ENCODE measurements at regions not wholly inside any gene's neighbourhood (a gene's known extent, or its start where the extent isn't known, plus 50 kb on each side); places are given as distances from the start of the nearest gene placed in this dataset.
"Not testable (repeated sequence)": the region's sequence is repeated elsewhere in the genome, so short reads cannot be mapped to it uniquely, and the experiment has no call there.

DNA sequence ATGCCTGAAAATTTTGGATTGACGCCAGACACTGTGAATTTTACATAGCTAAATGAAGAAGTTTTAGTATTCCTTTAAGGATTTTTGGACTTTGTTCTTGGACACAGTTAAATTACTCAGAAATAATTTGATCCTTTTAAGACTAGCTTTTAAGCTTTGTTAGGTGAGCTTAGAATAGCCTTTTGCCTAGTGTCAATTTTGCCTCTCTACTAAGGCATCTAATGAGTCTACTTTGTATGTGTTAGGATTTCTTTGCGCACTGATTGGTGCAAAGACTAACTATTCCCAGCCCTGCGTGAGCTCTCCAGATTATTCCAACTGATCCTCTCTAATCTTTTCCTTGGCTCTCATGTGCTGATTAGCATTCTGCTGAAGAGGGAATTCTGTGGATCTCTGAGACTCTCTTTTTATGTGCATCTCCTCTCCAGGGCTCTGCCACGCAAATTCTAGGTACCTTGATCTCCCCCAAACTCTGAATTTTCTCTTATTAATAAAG lies 128.1 kb upstream of the BCL9 start:
- Histone ChIP-seq H3K4me3 (ENCODE audit: low read depth, low read length) (no peak overlapping the region), H3K36me3 (ENCODE audit: control insufficient read depth, insufficient read depth, low read length) (no peaks in the 10 kb centered on the region), H3K27me3 (ENCODE audit: control insufficient read depth, insufficient read depth, low read length) (no peaks in the 10 kb centered on the region)
- no peak for DNase-seq (ENCODE audit: low read depth)
- TF ChIP-seq, protein P1, sequence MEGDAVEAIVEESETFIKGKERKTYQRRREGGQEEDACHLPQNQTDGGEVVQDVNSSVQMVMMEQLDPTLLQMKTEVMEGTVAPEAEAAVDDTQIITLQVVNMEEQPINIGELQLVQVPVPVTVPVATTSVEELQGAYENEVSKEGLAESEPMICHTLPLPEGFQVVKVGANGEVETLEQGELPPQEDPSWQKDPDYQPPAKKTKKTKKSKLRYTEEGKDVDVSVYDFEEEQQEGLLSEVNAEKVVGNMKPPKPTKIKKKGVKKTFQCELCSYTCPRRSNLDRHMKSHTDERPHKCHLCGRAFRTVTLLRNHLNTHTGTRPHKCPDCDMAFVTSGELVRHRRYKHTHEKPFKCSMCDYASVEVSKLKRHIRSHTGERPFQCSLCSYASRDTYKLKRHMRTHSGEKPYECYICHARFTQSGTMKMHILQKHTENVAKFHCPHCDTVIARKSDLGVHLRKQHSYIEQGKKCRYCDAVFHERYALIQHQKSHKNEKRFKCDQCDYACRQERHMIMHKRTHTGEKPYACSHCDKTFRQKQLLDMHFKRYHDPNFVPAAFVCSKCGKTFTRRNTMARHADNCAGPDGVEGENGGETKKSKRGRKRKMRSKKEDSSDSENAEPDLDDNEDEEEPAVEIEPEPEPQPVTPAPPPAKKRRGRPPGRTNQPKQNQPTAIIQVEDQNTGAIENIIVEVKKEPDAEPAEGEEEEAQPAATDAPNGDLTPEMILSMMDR (IDR thresholded peaks at IDR 0.05; ENCODE audit: insufficient read depth, low read length, poor library complexity, severe bottlenecking), result no peak

DNA sequence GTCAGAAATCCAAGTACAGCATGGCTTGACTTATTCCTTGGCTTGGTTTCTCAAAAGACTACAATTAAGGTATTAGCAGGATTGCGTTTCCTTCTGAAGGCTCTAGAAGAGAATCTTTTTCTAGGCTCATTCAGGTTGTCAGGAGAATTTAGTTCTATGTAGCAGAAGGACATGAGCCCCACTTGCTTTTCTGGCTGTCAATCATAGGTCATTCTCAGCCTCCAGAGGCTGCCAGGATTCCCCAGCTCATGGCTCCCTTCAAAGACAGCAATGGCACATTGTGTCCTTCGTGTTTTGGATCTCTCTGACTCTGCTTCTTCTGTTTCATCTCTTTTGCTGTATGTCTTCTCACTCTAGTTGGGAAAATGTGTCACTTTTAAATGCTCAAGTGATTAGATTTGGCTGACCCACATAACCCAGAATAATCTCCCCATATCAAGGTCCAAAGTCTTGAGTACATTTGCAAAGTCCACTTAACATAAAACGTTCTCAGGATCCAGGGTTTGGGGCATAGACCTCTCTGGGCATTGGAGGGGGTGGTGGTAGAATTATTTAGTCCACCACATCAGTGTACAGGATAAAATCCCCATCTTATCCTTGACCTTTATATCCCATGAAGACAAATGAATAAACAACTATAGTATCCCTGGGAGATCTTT lies 126.7 kb upstream of the BCL9 start:
- no peak for DNase-seq (ENCODE audit: low read depth)
- Histone ChIP-seq H3K4me3 (ENCODE audit: low read depth, low read length) (no peak overlapping the region), H3K27me3 (ENCODE audit: control insufficient read depth, insufficient read depth, low read length) (no peaks in the 10 kb centered on the region), H3K36me3 (ENCODE audit: control insufficient read depth, insufficient read depth, low read length) (no peaks in the 10 kb centered on the region)
- TF ChIP-seq, protein P1 (IDR thresholded peaks at IDR 0.05; ENCODE audit: insufficient read depth, low read length, poor library complexity, severe bottlenecking), result no peak

DNA sequence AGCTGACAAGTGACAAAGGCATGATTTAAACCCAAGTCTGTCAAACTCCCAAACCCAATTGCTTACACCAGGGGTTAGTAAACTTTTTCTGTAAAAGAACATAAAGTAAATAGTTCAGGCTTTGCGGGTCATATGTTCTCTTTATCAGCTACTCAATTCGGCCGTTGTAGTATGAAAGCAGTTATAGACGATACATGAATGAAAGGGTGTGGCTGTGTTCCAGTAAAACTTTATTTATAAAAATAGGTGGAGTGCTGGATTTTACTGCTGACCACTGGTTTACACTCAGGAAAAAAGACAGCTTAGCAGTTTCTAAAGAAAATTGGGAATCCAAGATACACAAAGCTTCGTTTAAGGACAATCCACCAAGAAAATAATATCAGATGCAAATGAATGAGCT lies 124.3 kb upstream of the BCL9 start:
- no peaks in the 10 kb centered on the region for H3K36me3 ChIP-seq (ENCODE audit: control insufficient read depth, insufficient read depth, low read length)
- DNase-seq (ENCODE audit: low read depth), result no peak
- TF ChIP-seq, protein P1 (IDR thresholded peaks at IDR 0.05; ENCODE audit: insufficient read depth, low read length, poor library complexity, severe bottlenecking), result no peak
- no peak overlapping the region for H3K4me3 ChIP-seq (ENCODE audit: low read depth, low read length)
- no peaks in the 10 kb centered on the region for H3K27me3 ChIP-seq (ENCODE audit: control insufficient read depth, insufficient read depth, low read length)

DNA sequence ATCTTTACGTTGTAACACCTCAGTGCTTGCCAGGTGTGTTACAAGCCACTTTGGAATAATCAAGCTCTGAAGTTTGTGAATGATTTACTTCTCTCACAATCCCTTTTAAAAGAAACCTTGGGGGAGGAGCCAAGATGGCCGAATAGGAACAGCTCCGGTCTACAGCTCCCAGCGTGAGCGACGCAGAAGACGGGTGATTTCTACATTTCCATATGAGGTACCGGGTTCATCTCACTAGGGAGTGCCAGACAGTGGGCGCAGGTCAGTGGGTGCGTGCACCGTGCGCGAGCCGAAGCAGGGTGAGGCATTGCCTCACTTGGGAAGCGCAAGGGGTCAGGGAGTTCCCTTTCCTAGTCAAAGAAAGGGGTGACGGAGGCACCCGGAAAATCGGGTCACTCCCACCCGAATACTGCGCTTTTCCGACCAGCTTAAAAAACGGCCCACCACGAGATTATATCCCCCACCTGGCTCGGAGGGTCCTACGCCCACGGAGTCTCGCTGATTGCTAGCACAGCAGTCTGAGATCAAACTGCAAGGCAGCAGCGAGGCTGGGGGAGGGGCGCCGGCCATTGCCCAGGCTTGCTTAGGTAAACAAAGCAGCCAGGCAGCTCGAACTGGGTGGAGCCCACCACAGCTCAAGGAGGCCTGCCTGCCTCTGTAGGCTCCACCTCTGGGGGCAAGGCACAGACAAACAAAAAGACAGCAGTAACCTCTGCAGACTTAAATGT lies 118.0 kb upstream of the BCL9 start:
- DNase-seq (ENCODE audit: low read depth); H3K36me3 ChIP-seq (ENCODE audit: control insufficient read depth, insufficient read depth, low read length); H3K4me3 ChIP-seq (ENCODE audit: low read depth, low read length); H3K27me3 ChIP-seq (ENCODE audit: control insufficient read depth, insufficient read depth, low read length): not testable (repeated sequence)

DNA sequence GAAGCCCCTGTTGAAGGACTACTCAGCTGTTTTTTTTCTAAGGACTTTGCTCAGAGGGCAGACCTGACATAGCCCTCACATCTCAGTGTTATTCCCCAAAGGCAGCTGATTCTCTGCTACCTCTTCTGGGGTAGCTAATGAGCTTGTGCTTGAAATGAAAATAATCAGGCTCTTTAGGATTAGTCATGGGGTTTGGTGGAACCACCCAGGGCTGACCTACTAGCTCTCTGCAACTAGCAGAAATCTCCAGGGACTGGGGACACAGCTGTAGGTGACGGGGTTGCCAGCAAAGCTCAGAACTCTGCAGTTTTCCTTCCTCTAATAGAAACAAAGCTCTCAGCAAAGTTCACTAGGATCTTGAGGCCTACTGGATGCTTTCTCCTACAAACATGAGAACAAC lies 106.4 kb upstream of the BCL9 start:
- Histone ChIP-seq H3K27me3 (ENCODE audit: control insufficient read depth, insufficient read depth, low read length) (no peaks in the 10 kb centered on the region), H3K36me3 (ENCODE audit: control insufficient read depth, insufficient read depth, low read length) (no peaks in the 10 kb centered on the region), H3K4me3 (ENCODE audit: low read depth, low read length) (no peak overlapping the region)
- no peak for DNase-seq (ENCODE audit: low read depth)
- TF ChIP-seq, protein P1 (IDR thresholded peaks at IDR 0.05; ENCODE audit: insufficient read depth, low read length, poor library complexity, severe bottlenecking), result no peak

DNA sequence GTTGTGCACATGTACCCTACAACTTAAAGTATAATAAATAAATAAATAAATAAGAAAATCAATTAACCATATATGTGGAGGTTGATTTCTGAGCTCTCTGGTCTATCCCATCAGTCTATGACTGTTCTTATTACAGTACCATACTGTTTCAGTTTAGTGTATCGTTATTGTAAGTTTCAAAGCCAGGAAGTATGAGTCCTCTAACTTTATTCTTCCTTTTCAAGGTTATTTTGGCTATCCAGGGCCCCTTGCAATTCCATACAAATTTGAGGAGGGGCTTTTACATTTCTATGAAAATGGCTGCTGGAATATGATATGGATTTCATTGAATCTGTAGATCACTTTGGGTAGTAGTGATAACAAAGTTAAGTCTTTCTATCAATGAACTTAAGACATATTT lies 96.9 kb upstream of the BCL9 start:
- DNase-seq (ENCODE audit: low read depth), result no peak
- Histone ChIP-seq H3K36me3 (ENCODE audit: control insufficient read depth, insufficient read depth, low read length) (no peaks in the 10 kb centered on the region), H3K27me3 (ENCODE audit: control insufficient read depth, insufficient read depth, low read length) (no peaks in the 10 kb centered on the region), H3K4me3 (ENCODE audit: low read depth, low read length) (no peak overlapping the region)
- TF ChIP-seq, protein P1 (IDR thresholded peaks at IDR 0.05; ENCODE audit: insufficient read depth, low read length, poor library complexity, severe bottlenecking), result no peak
